Transverse colon (tissue), 3 donors: ENCODE measurements at regions not wholly inside any gene's neighbourhood (a gene's known extent, or its start where the extent isn't known, plus 50 kb on each side); places are given as distances from the start of the nearest gene placed in this dataset.

Experiments
- EP300 ChIP-seq: sonication (generic); formaldehyde crosslinking; IDR thresholded peaks from one replicate; pipeline ENCODE4 v1.6.1; 2017; ENCODE audit warnings: antibody characterized with exemption, low read depth
- POLR2A ChIP-seq: fragments of 450-650 bp; IDR thresholded peaks from one replicate; pipeline ENCODE4 v1.6.1; 2016; ENCODE audit warnings: antibody characterized with exemption, mild to moderate bottlenecking, moderate library complexity
- TF ChIP-seq, protein P1 (sequence below), 5 experiments: fragments of 200-600 bp in 3 of 5; fragments of 450-650 bp in 2 of 5; sonication (generic) in 3 of 5; IDR thresholded peaks; 1 replicate in 2 of 5; 2 replicates in 3 of 5; pipeline ENCODE4 v1.5.1; 2016 to 2017; ENCODE audit warnings: antibody characterized with exemption in 5 of 5, inconsistent platforms in 3 of 5, mild to moderate bottlenecking in 2 of 5, moderate library complexity in 1 of 5

DNA sequence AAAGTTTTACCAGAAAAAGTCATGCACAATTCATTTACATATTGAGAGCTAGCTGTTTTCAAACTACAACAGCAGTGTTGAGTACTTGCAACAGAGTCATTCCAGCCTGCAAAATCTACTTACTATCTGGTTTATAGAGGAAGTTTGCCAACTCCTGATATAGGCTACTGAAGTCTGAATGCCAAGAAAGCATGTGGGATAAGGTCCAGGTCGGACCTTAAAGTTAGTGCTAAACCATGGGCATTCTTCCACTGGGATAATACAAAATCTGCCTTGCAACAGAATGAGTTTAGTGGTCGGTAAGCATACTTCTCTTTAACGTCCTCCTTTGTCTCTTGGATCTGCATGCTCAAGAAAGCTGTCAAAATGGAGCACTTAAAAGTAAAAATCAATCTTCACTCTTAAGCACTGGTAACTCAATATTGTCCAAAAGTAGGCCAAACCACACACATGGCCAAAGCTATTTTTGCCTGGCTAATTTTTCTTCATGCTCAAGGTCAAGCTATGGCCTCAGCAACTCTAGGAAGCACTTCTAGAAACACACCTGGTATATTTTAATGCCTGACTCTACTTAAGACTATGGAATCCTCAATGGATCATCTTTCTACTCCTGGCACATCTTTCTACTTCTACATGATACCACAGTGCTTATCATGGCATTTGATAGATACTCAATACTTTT is 364.9 kb upstream of the KITLG start:
- TF ChIP-seq, protein P1, sequence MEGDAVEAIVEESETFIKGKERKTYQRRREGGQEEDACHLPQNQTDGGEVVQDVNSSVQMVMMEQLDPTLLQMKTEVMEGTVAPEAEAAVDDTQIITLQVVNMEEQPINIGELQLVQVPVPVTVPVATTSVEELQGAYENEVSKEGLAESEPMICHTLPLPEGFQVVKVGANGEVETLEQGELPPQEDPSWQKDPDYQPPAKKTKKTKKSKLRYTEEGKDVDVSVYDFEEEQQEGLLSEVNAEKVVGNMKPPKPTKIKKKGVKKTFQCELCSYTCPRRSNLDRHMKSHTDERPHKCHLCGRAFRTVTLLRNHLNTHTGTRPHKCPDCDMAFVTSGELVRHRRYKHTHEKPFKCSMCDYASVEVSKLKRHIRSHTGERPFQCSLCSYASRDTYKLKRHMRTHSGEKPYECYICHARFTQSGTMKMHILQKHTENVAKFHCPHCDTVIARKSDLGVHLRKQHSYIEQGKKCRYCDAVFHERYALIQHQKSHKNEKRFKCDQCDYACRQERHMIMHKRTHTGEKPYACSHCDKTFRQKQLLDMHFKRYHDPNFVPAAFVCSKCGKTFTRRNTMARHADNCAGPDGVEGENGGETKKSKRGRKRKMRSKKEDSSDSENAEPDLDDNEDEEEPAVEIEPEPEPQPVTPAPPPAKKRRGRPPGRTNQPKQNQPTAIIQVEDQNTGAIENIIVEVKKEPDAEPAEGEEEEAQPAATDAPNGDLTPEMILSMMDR (IDR thresholded peaks at IDR 0.05) = no peak
- TF ChIP-seq POLR2A (no peak), EP300 (no peak)
